ENCODE measurements at regions not wholly inside any gene's neighbourhood (a gene's known extent, or its start where the extent isn't known, plus 50 kb on each side); places are given as distances from the start of the nearest gene placed in this dataset.

GRCh38 chr10:4626919-4627318 lies 199.1 kb upstream of the AKR1E2 start:
- no peak for DNase-seq
- ChIA-PET CTCF (no interaction called here), POLR2A (interaction anchor here (0.9 kb wide), 1 partner anchor 9 kb away, joined by 3 read pairs; no protein-coding TSS in a partner anchor)
- Mint-ChIP-seq H3K9me3 (peaks cover 16% of the 10 kb centered on the region), H3K4me3 (no peak overlapping the region), H3K27me3 (peaks cover 4% of the 10 kb centered on the region), H3K36me3 (ENCODE audit: low read depth) (no peaks in the 10 kb centered on the region), H3K4me1 (no peaks in the 10 kb centered on the region), H3K27ac (no peak overlapping the region)
- no peak for ATAC-seq (ENCODE audit: low read depth)
- intact Hi-C loops (cut with micrococcal nuclease): loop anchor here (10.0 kb wide), 1 partner anchor 262 kb away; no protein-coding TSS in a partner anchor
- TF ChIP-seq CTCF (IDR thresholded peaks at IDR 0.05): no peak

DNA sequence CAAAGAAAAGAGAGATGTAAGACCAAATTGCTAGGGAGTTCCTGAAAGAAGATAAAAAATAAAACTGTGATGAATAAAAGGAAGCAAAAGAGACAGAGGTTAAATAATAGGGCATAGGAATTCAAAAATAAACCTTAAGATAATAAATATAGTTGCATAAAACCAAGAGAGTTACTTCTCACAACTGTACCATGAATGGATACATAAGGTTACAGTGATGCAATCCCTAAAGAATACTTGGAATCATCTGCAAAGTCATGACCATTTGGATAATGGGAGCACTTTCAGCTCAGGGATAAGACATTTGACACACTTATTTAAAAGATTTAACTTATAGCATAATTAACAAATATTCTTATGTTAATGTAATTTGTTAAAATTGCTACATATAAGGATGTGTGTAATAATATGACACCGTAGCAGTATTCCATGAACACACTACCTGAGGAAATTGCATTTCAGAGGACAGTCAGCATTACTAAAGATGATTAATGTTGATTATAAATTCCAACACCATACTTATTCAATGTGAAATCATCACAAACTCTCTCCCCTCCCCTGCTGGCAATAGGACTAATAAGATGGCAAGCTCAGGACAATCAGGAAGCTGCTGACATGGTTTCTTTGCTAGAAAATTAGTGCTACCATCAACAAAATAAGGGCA lies 202.1 kb upstream of the AKR1E2 start:
- DNase-seq (no peak), ATAC-seq (ENCODE audit: low read depth) (no peak)
- intact Hi-C loops (cut with micrococcal nuclease): loop anchor here (10.0 kb wide), 1 partner anchor 259 kb away; no protein-coding TSS in a partner anchor
- Mint-ChIP-seq H3K27ac (no peak overlapping the region), H3K27me3 (peaks cover 4% of the 10 kb centered on the region), H3K36me3 (ENCODE audit: low read depth) (no peaks in the 10 kb centered on the region), H3K9me3 (peaks cover 16% of the 10 kb centered on the region), H3K4me3 (no peak overlapping the region), H3K4me1 (no peaks in the 10 kb centered on the region)
- ChIA-PET POLR2A (no interaction called here), CTCF (no interaction called here)
- no peak for TF ChIP-seq CTCF (IDR thresholded peaks at IDR 0.05)

DNA sequence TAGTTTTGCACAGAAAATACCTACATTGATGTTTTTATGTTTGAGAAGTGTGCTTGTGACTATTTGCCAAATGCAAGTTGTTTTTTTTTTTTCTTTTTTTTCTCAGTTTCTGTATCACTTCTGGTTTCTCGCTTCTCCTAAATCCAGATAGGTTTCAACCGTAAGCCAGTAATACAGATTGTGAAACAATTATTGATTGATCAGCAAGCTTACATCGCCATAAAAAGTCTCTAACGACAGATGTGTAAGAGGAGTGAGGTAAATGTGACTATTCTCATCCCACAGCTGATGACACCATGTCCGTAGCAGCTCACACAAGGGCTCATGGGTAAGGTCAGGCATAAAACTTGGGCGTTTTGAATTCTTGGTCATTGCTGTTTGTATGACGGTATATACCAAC lies 202.8 kb upstream of the AKR1E2 start:
- intact Hi-C loops (cut with micrococcal nuclease): loop anchor here (10.0 kb wide), 1 partner anchor 258 kb away; no protein-coding TSS in a partner anchor
- Mint-ChIP-seq H3K9me3 (peaks cover 13% of the 10 kb centered on the region), H3K4me1 (no peaks in the 10 kb centered on the region), H3K36me3 (ENCODE audit: low read depth) (no peaks in the 10 kb centered on the region), H3K4me3 (no peak overlapping the region), H3K27ac (no peak overlapping the region), H3K27me3 (peaks cover 4% of the 10 kb centered on the region)
- no peak for TF ChIP-seq CTCF (IDR thresholded peaks at IDR 0.05)
- ChIA-PET POLR2A (no interaction called here), CTCF (no interaction called here)
- no peak for ATAC-seq (ENCODE audit: low read depth)
- no peak for DNase-seq

DNA sequence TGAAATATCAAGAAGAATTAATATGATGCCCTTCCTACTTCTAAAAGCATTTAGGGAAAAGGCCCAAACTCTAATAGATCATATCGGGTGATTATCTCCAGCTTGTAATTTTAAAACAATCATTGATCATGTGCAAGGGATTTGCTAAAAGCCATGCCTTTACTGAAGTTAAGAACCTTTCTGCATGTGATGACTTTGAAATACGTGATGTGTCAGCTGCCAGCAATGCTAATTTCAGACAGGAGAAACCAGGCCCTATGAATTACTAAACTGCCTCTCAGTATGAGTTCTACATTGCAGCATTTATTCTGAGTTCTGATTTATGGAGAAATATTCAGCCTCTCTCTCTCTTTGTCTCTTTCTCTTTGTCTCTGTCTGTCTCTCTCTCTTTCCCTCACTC lies 203.6 kb upstream of the AKR1E2 start:
- H3K36me3 Mint-ChIP-seq (ENCODE audit: low read depth): no peaks in the 10 kb centered on the region
- H3K27me3 Mint-ChIP-seq: peaks cover 4% of the 10 kb centered on the region
- H3K4me3 Mint-ChIP-seq: no peak overlapping the region
- no peak for DNase-seq
- TF ChIP-seq CTCF (IDR thresholded peaks at IDR 0.05): no peak
- ChIA-PET CTCF (no interaction called here), POLR2A (no interaction called here)
- intact Hi-C loops (cut with micrococcal nuclease): loop anchor here (10.0 kb wide), 1 partner anchor 258 kb away; no protein-coding TSS in a partner anchor
- no peak for ATAC-seq (ENCODE audit: low read depth)
- H3K4me1 Mint-ChIP-seq: no peaks in the 10 kb centered on the region
- no peak overlapping the region for H3K27ac Mint-ChIP-seq
- peaks cover 9% of the 10 kb centered on the region for H3K9me3 Mint-ChIP-seq

GRCh38 chr10:4617589-4617988 lies 208.4 kb upstream of the AKR1E2 start:
- H3K4me3 Mint-ChIP-seq: no peak overlapping the region
- H3K4me1 Mint-ChIP-seq: no peaks in the 10 kb centered on the region
- CTCF ChIA-PET: no interaction called here
- H3K27me3 Mint-ChIP-seq: no peaks in the 10 kb centered on the region
- POLR2A ChIA-PET: no interaction called here
- DNase-seq: no peak
- H3K9me3 Mint-ChIP-seq: peaks cover 12% of the 10 kb centered on the region
- no peak for TF ChIP-seq CTCF (IDR thresholded peaks at IDR 0.05)
- H3K36me3 Mint-ChIP-seq (ENCODE audit: low read depth): no peaks in the 10 kb centered on the region
- ATAC-seq (ENCODE audit: low read depth): no peak
- intact Hi-C loops (cut with micrococcal nuclease): no loop called here
- no peak overlapping the region for H3K27ac Mint-ChIP-seq
